Stimulated activated CD4-positive, alpha-beta T cell treated with anti-CD3 and anti-CD28 coated beads, Interleukin-12 subunit alpha, Interleukin-12 subunit beta, amount 100 ng/mL, for 48 hours (primary cell): ENCODE measurements at regions not wholly inside any gene's neighbourhood (a gene's known extent, or its start where the extent isn't known, plus 50 kb on each side); places are given as distances from the start of the nearest gene placed in this dataset.
"Not testable (repeated sequence)": the region's sequence is repeated elsewhere in the genome, so short reads cannot be mapped to it uniquely, and the experiment has no call there.

Source experiments
- DNase-seq, 3 donors: peaks; one replicate each; pipeline ENCODE4 v3.0.0-alpha.2; 2020; ENCODE audit warnings: low read depth in 2 of 3, low spot score in 1 of 3

GRCh38 chr16:62391940-62392339, 355.7 kb upstream of the CDH8 start:
- DNase-seq = no peak

GRCh38 chr16:62391134-62391533, 354.9 kb upstream of the CDH8 start:
- no peak for DNase-seq

- DNase-seq = no peak
Observed at GRCh38 chr16:62390214-62390613, 354.0 kb upstream of the CDH8 start.

- DNase-seq = no peak
Observed at GRCh38 chr16:62386411-62386810, 350.2 kb upstream of the CDH8 start.

- DNase-seq = no peak
Observed at GRCh38 chr16:62383941-62384340, 347.7 kb upstream of the CDH8 start.

GRCh38 chr16:62370445-62370844, 334.2 kb upstream of the CDH8 start:
- no peak for DNase-seq

- no peak for DNase-seq
Observed at GRCh38 chr16:62363501-62363900, 327.3 kb upstream of the CDH8 start.

GRCh38 chr16:62353355-62353754, 317.1 kb upstream of the CDH8 start:
- DNase-seq = no peak

- DNase-seq = no peak
Observed at GRCh38 chr16:62342216-62342615, 306.0 kb upstream of the CDH8 start.

- no peak for DNase-seq
Observed at GRCh38 chr16:62335356-62335755, 299.1 kb upstream of the CDH8 start.

GRCh38 chr16:62321606-62322005, 285.4 kb upstream of the CDH8 start:
- DNase-seq = no peak

- no peak for DNase-seq
Observed at GRCh38 chr16:62298600-62298999, 262.4 kb upstream of the CDH8 start.

GRCh38 chr16:62294213-62294972, 258.2 kb upstream of the CDH8 start:
- DNase-seq = no peak

- DNase-seq = no peak
Observed at GRCh38 chr16:62288990-62289629, 252.9 kb upstream of the CDH8 start.

- no peak for DNase-seq
Observed at GRCh38 chr16:62280506-62280905, 244.3 kb upstream of the CDH8 start.

- no peak for DNase-seq
Observed at GRCh38 chr16:62277942-62278341, 241.7 kb upstream of the CDH8 start.

- no peak for DNase-seq
Observed at GRCh38 chr16:62276637-62277036, 240.4 kb upstream of the CDH8 start.

- DNase-seq = no peak
Observed at GRCh38 chr16:62272035-62272434, 235.8 kb upstream of the CDH8 start.

GRCh38 chr16:62261760-62262159, 225.5 kb upstream of the CDH8 start:
- DNase-seq = no peak

GRCh38 chr16:62258931-62259435, 222.7 kb upstream of the CDH8 start:
- not testable (repeated sequence) for DNase-seq

GRCh38 chr16:62256406-62256805, 220.2 kb upstream of the CDH8 start:
- DNase-seq = no peak

GRCh38 chr16:62254847-62255246, 218.6 kb upstream of the CDH8 start:
- no peak for DNase-seq

GRCh38 chr16:62254372-62254771, 218.1 kb upstream of the CDH8 start:
- DNase-seq = no peak
